ENCODE measurements at regions not wholly inside any gene's neighbourhood (a gene's known extent, or its start where the extent isn't known, plus 50 kb on each side); places are given as distances from the start of the nearest gene placed in this dataset.

DNA sequence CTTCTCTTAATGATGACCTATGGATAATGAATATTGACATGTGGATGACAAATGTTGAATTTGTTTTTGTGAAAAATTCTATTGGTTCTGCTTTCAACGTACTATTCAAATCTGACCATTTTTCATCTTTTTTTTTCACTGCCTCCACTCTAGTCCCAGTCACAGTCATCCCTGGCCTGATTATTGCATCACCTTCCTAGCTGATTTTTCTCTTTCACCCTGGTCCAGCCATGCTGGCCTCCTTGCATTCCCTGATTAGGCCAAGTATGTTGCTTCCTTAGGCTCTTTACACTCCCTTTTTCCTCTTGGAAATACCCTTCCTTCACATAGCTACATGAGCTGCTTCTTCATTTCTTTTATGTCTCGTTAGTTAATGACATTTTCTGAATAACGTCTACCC lies 58.1 kb upstream of the MAP9 start:
- intact Hi-C loops (cut with micrococcal nuclease; ENCODE audit: unreplicated experiment): no loop called here
- Histone ChIP-seq H3K4me3 (ENCODE audit: low read depth, low read length, poor library complexity, severe bottlenecking) (no peak overlapping the region), H2AFZ (ENCODE audit: low read length) (no peak overlapping the region), H3K9me3 (ENCODE audit: low read length) (no peaks in the 10 kb centered on the region), H3K4me2 (ENCODE audit: low read length) (no peak overlapping the region), H3K36me3 (ENCODE audit: insufficient read depth, low read length) (no peaks in the 10 kb centered on the region), H3K79me2 (ENCODE audit: insufficient read depth, low read depth, low read length) (no peaks in the 10 kb centered on the region), H3K9me2 (ENCODE audit: insufficient read depth, low read length) (no peaks in the 10 kb centered on the region), H3K27ac (ENCODE audit: low read depth, low read length, poor library complexity, severe bottlenecking) (no peak overlapping the region), H4K20me1 (ENCODE audit: insufficient read depth, low read length) (no peaks in the 10 kb centered on the region), H3K4me1 (ENCODE audit: insufficient read depth, low read length, poor library complexity, severe bottlenecking) (no peaks in the 10 kb centered on the region)
- no TSS peak for BruUV-seq (replicated peaks)
- no peak for DNase-seq (ENCODE audit: low spot score)
- ChIA-PET CTCF (ENCODE audit: unreplicated experiment) (no interaction called here), POLR2A (interaction anchor here (1.2 kb wide), 1 partner anchor 12 kb away, joined by 3 read pairs; no protein-coding TSS in a partner anchor)
- TF ChIP-seq, protein P1, sequence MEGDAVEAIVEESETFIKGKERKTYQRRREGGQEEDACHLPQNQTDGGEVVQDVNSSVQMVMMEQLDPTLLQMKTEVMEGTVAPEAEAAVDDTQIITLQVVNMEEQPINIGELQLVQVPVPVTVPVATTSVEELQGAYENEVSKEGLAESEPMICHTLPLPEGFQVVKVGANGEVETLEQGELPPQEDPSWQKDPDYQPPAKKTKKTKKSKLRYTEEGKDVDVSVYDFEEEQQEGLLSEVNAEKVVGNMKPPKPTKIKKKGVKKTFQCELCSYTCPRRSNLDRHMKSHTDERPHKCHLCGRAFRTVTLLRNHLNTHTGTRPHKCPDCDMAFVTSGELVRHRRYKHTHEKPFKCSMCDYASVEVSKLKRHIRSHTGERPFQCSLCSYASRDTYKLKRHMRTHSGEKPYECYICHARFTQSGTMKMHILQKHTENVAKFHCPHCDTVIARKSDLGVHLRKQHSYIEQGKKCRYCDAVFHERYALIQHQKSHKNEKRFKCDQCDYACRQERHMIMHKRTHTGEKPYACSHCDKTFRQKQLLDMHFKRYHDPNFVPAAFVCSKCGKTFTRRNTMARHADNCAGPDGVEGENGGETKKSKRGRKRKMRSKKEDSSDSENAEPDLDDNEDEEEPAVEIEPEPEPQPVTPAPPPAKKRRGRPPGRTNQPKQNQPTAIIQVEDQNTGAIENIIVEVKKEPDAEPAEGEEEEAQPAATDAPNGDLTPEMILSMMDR (conservative IDR thresholded peaks at IDR 0.05; ENCODE audit: low read length): no peak
- TF ChIP-seq EZH2phosphoT487 (IDR thresholded peaks at IDR 0.05; ENCODE audit: borderline replicate concordance, low read depth, low read length): no peak

GRCh38 chr4:155434366-155434765 lies 57.6 kb upstream of the MAP9 start:
- Histone ChIP-seq H3K9me2 (ENCODE audit: insufficient read depth, low read length) (no peaks in the 10 kb centered on the region), H3K9me3 (ENCODE audit: low read length) (no peaks in the 10 kb centered on the region), H3K4me2 (ENCODE audit: low read length) (no peak overlapping the region), H4K20me1 (ENCODE audit: insufficient read depth, low read length) (no peaks in the 10 kb centered on the region), H3K36me3 (ENCODE audit: insufficient read depth, low read length) (no peaks in the 10 kb centered on the region), H2AFZ (ENCODE audit: low read length) (no peak overlapping the region), H3K79me2 (ENCODE audit: insufficient read depth, low read depth, low read length) (no peaks in the 10 kb centered on the region), H3K27ac (ENCODE audit: low read depth, low read length, poor library complexity, severe bottlenecking) (no peak overlapping the region), H3K4me1 (ENCODE audit: insufficient read depth, low read length, poor library complexity, severe bottlenecking) (no peaks in the 10 kb centered on the region), H3K4me3 (ENCODE audit: low read depth, low read length, poor library complexity, severe bottlenecking) (no peak overlapping the region)
- POLR2A ChIA-PET: interaction anchor here (1.2 kb wide), 1 partner anchor 12 kb away, joined by 3 read pairs; no protein-coding TSS in a partner anchor
- intact Hi-C loops (cut with micrococcal nuclease; ENCODE audit: unreplicated experiment): no loop called here
- no TSS peak for BruUV-seq (replicated peaks)
- CTCF ChIA-PET (ENCODE audit: unreplicated experiment): no interaction called here
- no peak for DNase-seq (ENCODE audit: low spot score)
- no peak for TF ChIP-seq EZH2phosphoT487 (IDR thresholded peaks at IDR 0.05; ENCODE audit: borderline replicate concordance, low read depth, low read length)
- TF ChIP-seq, protein P1 (conservative IDR thresholded peaks at IDR 0.05; ENCODE audit: low read length): no peak

GRCh38 chr4:155433636-155434360 lies 57.0 kb upstream of the MAP9 start:
- no peaks in the 10 kb centered on the region for H3K79me2 ChIP-seq (ENCODE audit: insufficient read depth, low read depth, low read length)
- no peaks in the 10 kb centered on the region for H3K4me1 ChIP-seq (ENCODE audit: insufficient read depth, low read length, poor library complexity, severe bottlenecking)
- H3K9me2 ChIP-seq (ENCODE audit: insufficient read depth, low read length): no peaks in the 10 kb centered on the region
- intact Hi-C loops (cut with micrococcal nuclease; ENCODE audit: unreplicated experiment): no loop called here
- H3K9me3 ChIP-seq (ENCODE audit: low read length): no peaks in the 10 kb centered on the region
- ChIA-PET POLR2A (no interaction called here), CTCF (ENCODE audit: unreplicated experiment) (no interaction called here)
- no peak for TF ChIP-seq EZH2phosphoT487 (IDR thresholded peaks at IDR 0.05; ENCODE audit: borderline replicate concordance, low read depth, low read length)
- TF ChIP-seq, protein P1 (conservative IDR thresholded peaks at IDR 0.05; ENCODE audit: low read length): no peak
- H4K20me1 ChIP-seq (ENCODE audit: insufficient read depth, low read length): no peaks in the 10 kb centered on the region
- BruUV-seq (replicated peaks): no TSS peak
- no peak for DNase-seq (ENCODE audit: low spot score)
- H3K4me2 ChIP-seq (ENCODE audit: low read length): no peak overlapping the region
- no peak overlapping the region for H3K4me3 ChIP-seq (ENCODE audit: low read depth, low read length, poor library complexity, severe bottlenecking)
- no peak overlapping the region for H3K27ac ChIP-seq (ENCODE audit: low read depth, low read length, poor library complexity, severe bottlenecking)
- H2AFZ ChIP-seq (ENCODE audit: low read length): no peak overlapping the region
- no peaks in the 10 kb centered on the region for H3K36me3 ChIP-seq (ENCODE audit: insufficient read depth, low read length)

Measured in OCI-LY7 (cell line).